NCI-H2029 (cell line): ENCODE measurements at regions not wholly inside any gene's neighbourhood (a gene's known extent, or its start where the extent isn't known, plus 50 kb on each side); places are given as distances from the start of the nearest gene placed in this dataset.

Experiments
- DNase-seq: peaks from one replicate; lab custom pipeline; 2025; lab: John Stamatoyannopoulos, UW

- no peak for DNase-seq
These were observed 656.0 kb upstream of the KIF2B start for GRCh38 chr17:53166731-53167130.

DNA sequence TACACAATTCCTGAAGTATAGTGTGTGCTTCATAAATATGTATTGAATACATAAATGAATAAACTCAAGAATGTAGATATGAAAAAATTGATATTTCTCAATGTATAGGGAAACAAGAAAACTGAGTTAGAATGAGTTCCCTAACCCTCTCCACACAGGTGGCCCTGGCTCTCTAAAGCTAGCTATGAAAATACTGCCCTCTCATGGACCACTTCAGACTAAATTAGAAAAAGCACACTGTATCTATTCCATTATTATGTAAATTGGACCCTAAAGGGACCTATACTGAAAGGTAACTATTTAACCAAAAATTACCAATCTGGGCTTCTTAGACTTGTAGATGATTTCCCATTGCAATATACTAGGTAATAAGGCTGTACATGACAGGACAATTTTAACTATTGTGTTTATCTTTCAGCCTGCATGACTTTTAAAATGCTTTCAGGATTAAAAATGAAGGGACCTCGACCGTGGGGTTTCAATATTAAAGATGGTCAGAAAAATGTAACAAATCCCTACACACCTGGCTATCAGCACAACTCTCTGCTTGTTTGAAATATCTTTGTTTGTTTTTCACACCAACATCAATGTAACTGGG is 672.5 kb upstream of the KIF2B start:
- peak; percentile 8 for DNase-seq

DNA sequence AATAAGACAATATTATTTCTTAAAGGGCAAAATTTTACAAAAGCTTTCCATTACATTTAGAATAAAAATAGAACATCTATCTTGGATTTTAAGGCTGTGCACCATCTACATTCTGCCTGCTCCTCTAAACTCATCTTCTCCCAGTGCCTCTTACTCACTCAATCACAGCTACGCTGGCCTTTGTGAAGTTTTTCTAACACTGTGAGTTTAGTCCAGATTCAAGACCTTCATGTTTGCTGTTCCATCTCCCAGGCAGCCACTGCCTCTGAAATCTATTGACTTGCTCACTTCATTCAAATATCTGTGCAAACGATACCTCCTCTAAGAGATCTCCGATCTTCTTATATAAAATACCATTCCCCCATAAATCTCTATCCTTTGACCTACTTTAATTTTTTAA is 673.4 kb upstream of the KIF2B start:
- DNase-seq = no peak

- DNase-seq = no peak
These were observed 674.7 kb upstream of the KIF2B start for GRCh38 chr17:53148058-53148457.

DNA sequence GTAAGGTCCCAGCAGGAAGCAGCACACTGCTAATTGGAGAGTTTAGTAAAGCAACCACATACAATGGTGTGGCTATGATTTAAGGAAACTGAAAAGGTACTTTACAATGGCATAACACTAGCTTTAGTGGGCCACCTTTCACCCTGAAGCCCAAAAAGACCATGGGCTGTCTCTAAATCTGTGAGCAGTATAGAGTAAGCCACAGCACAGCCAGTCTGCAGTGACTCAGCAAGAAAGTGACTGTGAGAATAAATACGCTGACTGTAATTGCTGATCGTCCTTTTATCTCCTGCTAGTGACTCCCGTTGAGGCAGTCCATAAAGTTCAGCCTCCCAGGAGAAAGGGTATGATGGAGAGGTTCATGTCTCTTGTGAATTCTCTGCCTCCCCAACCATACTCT is 679.8 kb upstream of the KIF2B start:
- no peak for DNase-seq

DNA sequence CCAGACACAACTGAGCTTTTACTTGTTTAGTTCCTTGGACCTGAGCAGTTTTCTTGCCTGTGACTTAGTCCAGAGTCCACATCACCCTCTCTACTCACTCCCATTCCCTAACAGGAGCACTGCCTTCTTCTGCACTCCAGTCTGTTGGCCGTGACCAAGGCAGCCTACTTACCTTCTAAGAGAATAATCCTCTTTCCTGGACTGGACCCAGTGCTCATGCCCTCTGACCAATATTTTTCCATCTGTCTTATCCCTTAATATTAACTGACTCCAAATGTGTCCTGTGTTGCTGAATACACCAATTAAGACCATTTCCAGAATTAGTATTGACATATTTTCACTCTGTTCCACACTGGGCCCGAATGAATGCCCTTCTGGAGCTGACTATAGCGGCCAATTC is 681.0 kb upstream of the KIF2B start:
- no peak for DNase-seq

GRCh38 chr17:53141280-53141679 is 681.4 kb upstream of the KIF2B start:
- DNase-seq = no peak

- DNase-seq = no peak
These were observed 684.9 kb upstream of the KIF2B start for GRCh38 chr17:53137869-53138268.

GRCh38 chr17:53135969-53136368 is 686.8 kb upstream of the KIF2B start:
- DNase-seq = no peak

DNA sequence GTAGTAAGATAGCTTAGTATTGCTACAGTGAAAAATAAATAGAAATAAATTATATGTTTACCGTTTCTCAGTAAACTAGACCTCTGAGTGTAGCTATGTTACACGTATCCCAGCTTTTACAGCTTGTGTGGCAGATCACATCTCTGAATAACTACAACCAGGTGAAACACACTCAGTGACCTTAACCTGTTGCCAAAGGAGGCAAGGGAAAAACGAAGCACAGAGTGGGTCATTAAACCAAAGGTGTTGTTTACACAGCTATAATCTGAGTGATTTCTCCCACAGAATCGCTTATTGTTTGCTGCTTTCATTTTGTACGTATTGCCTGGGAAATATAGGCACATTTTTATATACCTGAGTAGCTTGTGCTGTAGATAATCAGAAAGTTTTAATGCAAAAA is 688.2 kb upstream of the KIF2B start:
- no peak for DNase-seq

GRCh38 chr17:53133876-53134275 is 688.9 kb upstream of the KIF2B start:
- DNase-seq = no peak

DNA sequence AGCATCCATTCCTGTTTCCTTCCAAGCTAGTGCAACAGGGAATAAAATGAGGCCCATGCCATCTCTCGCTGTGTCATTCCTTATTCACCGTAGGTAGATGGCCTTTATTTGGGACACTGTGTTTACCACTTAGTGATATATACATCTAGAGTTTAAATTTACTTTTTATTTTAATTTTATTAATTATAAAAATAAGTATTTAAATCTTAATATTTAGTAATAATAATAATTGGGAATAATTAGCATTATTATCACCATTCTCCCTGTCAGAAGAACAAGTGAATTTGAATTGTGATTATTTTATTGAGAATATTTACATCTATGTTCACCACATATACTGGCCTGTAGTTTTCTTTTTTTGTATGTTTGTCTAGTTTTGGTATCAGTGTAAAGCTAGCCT is 692.9 kb upstream of the KIF2B start:
- DNase-seq = no peak

- DNase-seq = no peak
These were observed 695.4 kb upstream of the KIF2B start for GRCh38 chr17:53127331-53127730.

DNA sequence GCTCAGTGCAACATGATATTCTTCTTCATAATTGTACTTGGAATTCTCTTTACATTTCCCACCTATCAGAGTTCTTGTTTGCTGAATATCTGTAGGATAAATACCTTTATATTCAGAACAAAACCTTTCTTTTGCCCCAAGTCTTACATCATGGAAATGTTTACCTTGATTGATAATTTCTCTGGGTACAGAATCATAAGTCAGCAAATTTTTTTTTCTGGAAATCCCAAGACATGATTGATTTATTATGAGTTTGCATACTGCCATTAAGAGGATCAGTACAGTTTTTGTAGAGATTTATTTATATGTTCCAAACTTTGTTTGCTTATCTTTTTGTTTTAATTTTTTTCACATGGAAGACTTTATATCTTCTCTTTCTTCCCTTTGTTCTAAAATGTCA is 699.8 kb upstream of the KIF2B start:
- no peak for DNase-seq

DNA sequence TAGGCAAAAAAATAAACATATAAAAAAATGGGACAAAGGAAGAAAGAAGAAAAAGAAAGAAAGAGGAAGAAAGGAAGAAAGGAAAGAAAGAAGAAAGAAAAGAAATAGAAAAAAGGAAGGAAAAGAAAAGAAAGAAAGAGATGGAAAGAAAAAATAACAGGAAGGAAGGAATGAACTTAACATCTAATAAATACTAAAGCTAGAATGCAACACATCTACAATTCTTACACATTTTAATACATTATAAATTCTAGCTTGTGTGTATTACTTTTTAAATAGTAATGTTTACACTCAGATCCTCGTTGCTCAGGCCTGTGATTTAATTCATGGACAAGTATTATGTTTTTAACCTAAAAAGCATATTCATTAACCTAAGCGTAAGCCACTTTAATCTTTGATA is 703.0 kb upstream of the KIF2B start:
- DNase-seq = no peak

GRCh38 chr17:53118948-53119347 is 703.8 kb upstream of the KIF2B start:
- no peak for DNase-seq

DNA sequence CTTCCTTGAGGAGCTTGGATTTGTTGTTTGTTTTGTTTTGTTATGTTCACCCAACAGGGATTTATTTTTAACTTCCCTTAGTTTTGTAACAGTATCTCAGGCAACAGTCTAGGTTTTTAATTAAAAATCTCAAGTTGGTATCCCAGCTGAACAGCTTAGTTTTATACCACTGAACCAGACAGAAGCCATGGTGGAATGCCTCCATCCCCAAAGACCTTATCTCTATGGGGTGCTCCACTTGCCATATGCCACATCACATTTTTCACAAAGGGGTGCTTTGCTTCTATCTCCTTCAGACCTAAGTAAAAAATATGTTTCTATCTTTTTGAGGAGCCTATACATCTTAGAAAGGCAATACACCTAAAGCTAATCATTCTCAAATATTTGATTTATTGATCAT is 715.8 kb upstream of the KIF2B start:
- DNase-seq = no peak

GRCh38 chr17:53101706-53102105 is 721.0 kb upstream of the KIF2B start:
- DNase-seq = no peak

- DNase-seq = no peak
These were observed 722.6 kb upstream of the KIF2B start for GRCh38 chr17:53100126-53100525.

DNA sequence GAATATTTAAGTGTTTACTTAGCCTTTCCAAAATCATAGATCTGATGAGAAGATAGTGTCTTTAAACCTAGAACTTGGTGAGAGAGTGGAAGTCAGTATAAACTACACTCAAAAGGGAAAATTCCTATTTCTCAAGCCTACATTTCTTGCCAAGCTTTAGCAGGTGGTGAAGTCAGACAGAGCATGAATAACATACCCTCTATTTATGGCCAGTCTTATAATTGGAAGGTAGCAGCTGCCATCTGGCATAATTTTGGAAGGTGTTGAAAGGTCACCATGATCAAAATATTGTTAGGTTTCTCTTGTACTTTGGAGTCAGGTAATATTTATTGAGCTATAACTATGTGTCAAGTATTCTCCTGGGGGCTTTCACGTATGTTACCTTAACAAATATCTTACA is 729.3 kb upstream of the KIF2B start:
- no peak for DNase-seq

GRCh38 chr17:53092072-53092471 is 730.7 kb upstream of the KIF2B start:
- DNase-seq = no peak

GRCh38 chr17:53090770-53091169 is 732.0 kb upstream of the KIF2B start:
- DNase-seq = no peak

DNA sequence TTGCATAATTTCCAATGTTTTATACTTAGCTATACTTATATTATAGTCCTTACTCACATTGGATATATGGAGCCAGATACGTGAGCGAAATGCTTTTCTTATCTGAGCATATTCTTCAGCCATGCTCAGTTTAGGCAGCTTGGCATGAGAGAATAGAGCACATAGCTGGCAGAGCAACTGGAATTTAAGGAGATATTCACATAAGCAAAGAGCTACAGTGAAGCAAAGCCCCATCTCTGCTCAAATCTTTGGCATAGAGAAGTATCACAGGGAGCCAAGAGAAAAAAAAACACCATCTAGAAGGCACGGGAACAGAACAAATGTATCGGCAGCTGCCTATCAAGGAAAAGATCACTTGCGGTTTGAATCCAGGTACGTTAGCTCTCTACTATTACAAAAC is 734.2 kb upstream of the KIF2B start:
- DNase-seq = no peak

DNA sequence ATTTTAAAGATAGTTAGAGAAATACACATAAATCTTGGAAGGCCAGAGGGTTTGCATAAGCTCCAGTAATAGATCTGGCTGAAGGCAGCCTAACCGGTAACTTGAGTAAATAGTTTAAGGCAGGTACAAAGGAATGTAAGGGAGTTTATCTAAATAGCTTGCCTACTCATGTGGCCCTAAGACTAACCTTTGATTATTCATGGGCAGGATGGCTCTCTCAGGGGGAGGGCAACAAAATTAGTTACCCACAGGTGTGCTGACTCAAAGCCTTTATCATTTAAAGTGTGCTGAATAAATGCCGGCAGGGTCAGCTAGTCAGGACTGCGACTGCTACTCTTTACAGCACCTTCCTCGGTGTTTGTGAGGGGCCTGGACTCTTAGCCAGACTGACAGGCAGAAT is 761.3 kb upstream of the KIF2B start:
- no peak for DNase-seq

GRCh38 chr17:53058031-53058430 is 764.7 kb upstream of the KIF2B start:
- DNase-seq = no peak
